D721Med (cell line): ENCODE measurements at regions not wholly inside any gene's neighbourhood (a gene's known extent, or its start where the extent isn't known, plus 50 kb on each side); places are given as distances from the start of the nearest gene placed in this dataset.

Source experiments
- DNase-seq: peaks from one replicate; pipeline ENCODE4 v3.0.0; 2011; ENCODE audit warnings: low spot score; ENCODE audit not compliant: insufficient read length
- FAIRE-seq: peaks from 2 replicates; lab custom pipeline; 2011; peaks lifted over from hg19 to GRCh38; lab: Jason Lieb, UNC
- CTCF ChIP-seq: IDR thresholded peaks from 2 replicates; pipeline ENCODE4 v1.5.1; 2012; ENCODE audit warnings: mild to moderate bottlenecking, control low read depth; ENCODE audit not compliant: insufficient read depth; ENCODE audit errors: missing control alignments

- TF ChIP-seq CTCF: no peak
- FAIRE-seq (no peak), DNase-seq (no peak)
Measured at GRCh38 chr15:29344474-29344873, 74.9 kb upstream of the NSMCE3 start.

- no peak for DNase-seq
Measured at GRCh38 chr15:29343229-29343628, 73.6 kb upstream of the NSMCE3 start.

GRCh38 chr15:29342201-29342600, 72.6 kb upstream of the NSMCE3 start:
- TF ChIP-seq CTCF: no peak
- FAIRE-seq: no peak
- no peak for DNase-seq

More at GRCh38 chr15:29343229-29343628, 73.6 kb upstream of the NSMCE3 start:
- TF ChIP-seq CTCF: no peak
- FAIRE-seq: no peak

GRCh38 chr15:29337156-29337959, 67.7 kb upstream of the NSMCE3 start:
- DNase-seq: no peak
- no peak for TF ChIP-seq CTCF
- FAIRE-seq: no peak

- no peak for TF ChIP-seq CTCF
- no peak for FAIRE-seq
- DNase-seq: no peak
Measured at GRCh38 chr15:29334544-29334943, 64.9 kb upstream of the NSMCE3 start.

GRCh38 chr15:29333261-29333660, 63.6 kb upstream of the NSMCE3 start:
- no peak for DNase-seq
- no peak for FAIRE-seq
- no peak for TF ChIP-seq CTCF

- no peak for TF ChIP-seq CTCF
- DNase-seq (no peak), FAIRE-seq (no peak)
Measured at GRCh38 chr15:29331669-29332068, 62.0 kb upstream of the NSMCE3 start.
